Uterus (tissue), 3 donors: ENCODE measurements at regions not wholly inside any gene's neighbourhood (a gene's known extent, or its start where the extent isn't known, plus 50 kb on each side); places are given as distances from the start of the nearest gene placed in this dataset.

Source experiments
- DNase-seq, 2 donors: peaks; one replicate each; pipeline ENCODE4 v3.0.0-alpha.2; 2019 to 2020
- H3K27ac ChIP-seq, 2 donors: fragments of 200-600 bp; sonication (generic); 1 replicate in 1 of 2; 2 replicates in 1 of 2; pipeline ENCODE4 v1.5.1; 2016 to 2018
- H3K27me3 ChIP-seq, 2 donors: fragments of 200-600 bp; sonication (generic); one replicate each; pipeline ENCODE4 v1.5.1; 2018 to 2019; ENCODE audit warnings: control low read depth in 1 of 2
- H3K36me3 ChIP-seq, 2 donors: fragments of 200-600 bp; sonication (generic); one replicate each; pipeline ENCODE4 v1.5.1; 2019; ENCODE audit warnings: control low read depth in 1 of 2
- H3K4me1 ChIP-seq, 2 donors: fragments of 200-600 bp; sonication (generic); one replicate each; pipeline ENCODE4 v1.5.1; 2018 to 2019; ENCODE audit warnings: control low read depth in 1 of 2
- H3K4me3 ChIP-seq, 2 donors: fragments of 200-600 bp; sonication (generic); 1 replicate in 1 of 2; 2 replicates in 1 of 2; pipeline ENCODE4 v1.5.1; 2018 to 2019; ENCODE audit warnings: mild to moderate bottlenecking in 1 of 2
- H3K9me3 ChIP-seq, 2 donors: fragments of 200-600 bp; sonication (generic); one replicate each; pipeline ENCODE4 v1.5.1; 2019; ENCODE audit warnings: control low read depth in 1 of 2
- CTCF ChIP-seq, 4 experiments: fragments of 200-600 bp in 2 of 4; fragments of 450-650 bp in 2 of 4; sonication (generic) in 2 of 4; IDR thresholded peaks; one replicate each; pipeline ENCODE4 v1.5.1; 2016 to 2019; ENCODE audit warnings: antibody characterized with exemption in 4 of 4, mild to moderate bottlenecking in 2 of 4, moderate library complexity in 1 of 4
- POLR2A ChIP-seq, 2 donors: fragments of 450-650 bp; IDR thresholded peaks; one replicate each; pipeline ENCODE4 v1.6.1; 2016; ENCODE audit warnings: antibody characterized with exemption in 2 of 2, mild to moderate bottlenecking in 1 of 2, moderate library complexity in 1 of 2
- intact Hi-C: fragments of 100-400 bp; cut with DNase I; formaldehyde crosslinking; loops from one replicate; pipeline ENCODE4 v1.15.1; 2023; ENCODE audit warnings: low total_unique reads
- donor health status: DM: yes; HTN: yes; CAD: no.

- no peak for DNase-seq
- H3K4me3 ChIP-seq = no peak overlapping the region
- no peaks in the 10 kb centered on the region for H3K4me1 ChIP-seq
- no peak for TF ChIP-seq POLR2A (IDR thresholded peaks at IDR 0.05)
- TF ChIP-seq CTCF (IDR thresholded peaks at IDR 0.05) = no peak
- H3K27ac ChIP-seq = no peak overlapping the region
- no peaks in the 10 kb centered on the region for H3K36me3 ChIP-seq
- H3K9me3 ChIP-seq = no peaks in the 10 kb centered on the region
- H3K27me3 ChIP-seq = no peaks in the 10 kb centered on the region
- intact Hi-C loops = no loop called here
Observed at GRCh38 chr3:181564222-181564621, 147.5 kb upstream of the SOX2 start.

DNA sequence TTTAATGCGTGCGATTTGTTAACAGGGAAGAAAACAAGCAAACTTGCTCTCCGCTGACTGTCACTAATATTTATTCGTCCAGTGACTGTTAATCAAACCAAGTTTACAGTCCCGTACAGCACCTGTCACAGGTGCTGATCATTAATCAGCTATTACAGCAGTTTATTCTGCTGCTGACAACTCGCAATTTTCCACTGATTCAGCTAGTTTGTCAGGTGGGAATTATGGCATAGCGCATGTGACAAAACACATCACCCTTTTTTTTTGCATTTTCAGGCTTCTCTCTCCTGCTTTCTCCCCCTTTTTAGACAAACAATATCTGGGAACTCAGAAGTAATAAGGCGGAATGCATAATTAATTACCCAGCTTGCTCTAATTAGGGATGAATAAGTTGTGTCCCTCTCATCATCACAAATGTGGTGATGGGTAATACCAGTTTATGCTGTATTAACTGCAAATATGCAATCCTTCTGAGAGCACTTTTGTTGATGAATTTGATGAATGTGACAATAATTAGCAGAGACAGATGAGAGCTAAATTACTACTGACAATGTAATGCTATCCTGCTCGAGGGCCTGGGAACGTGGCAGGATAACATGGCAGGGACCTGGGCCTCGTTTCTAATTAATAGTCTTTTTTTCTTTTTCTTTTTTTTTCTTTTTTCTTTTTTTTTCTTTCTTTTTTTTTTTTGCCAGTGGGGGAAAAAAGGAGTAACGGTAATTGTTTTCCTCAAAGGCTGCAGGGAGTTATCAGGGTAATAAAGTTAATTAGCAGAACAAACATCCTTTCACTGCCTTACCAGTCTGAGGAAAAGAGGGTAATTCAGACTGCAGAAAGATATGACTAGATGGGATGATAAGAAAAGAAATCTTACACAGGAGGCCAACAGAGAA, 150.3 kb upstream of the SOX2 start:
- no peak for DNase-seq
- Histone ChIP-seq H3K4me1 (no peaks in the 10 kb centered on the region), H3K9me3 (no peaks in the 10 kb centered on the region), H3K36me3 (no peaks in the 10 kb centered on the region), H3K4me3 (no peak overlapping the region), H3K27me3 (no peaks in the 10 kb centered on the region), H3K27ac (no peak overlapping the region)
- intact Hi-C loops = no loop called here
- TF ChIP-seq CTCF (IDR thresholded peaks at IDR 0.05) = no peak
- TF ChIP-seq POLR2A (IDR thresholded peaks at IDR 0.05) = no peak

GRCh38 chr3:181558870-181559269, 152.9 kb upstream of the SOX2 start:
- TF ChIP-seq CTCF (IDR thresholded peaks at IDR 0.05) = no peak

GRCh38 chr3:181555681-181556080, 156.0 kb upstream of the SOX2 start:
- Histone ChIP-seq H3K27me3 (no peaks in the 10 kb centered on the region), H3K9me3 (no peaks in the 10 kb centered on the region), H3K36me3 (no peaks in the 10 kb centered on the region), H3K4me1 (no peaks in the 10 kb centered on the region), H3K4me3 (no peak overlapping the region), H3K27ac (no peak overlapping the region)
- intact Hi-C loops = no loop called here
- no peak for DNase-seq
- no peak for TF ChIP-seq POLR2A (IDR thresholded peaks at IDR 0.05)
- TF ChIP-seq CTCF (IDR thresholded peaks at IDR 0.05) = no peak

More at GRCh38 chr3:181558870-181559269, 152.9 kb upstream of the SOX2 start:
- Histone ChIP-seq H3K36me3 (no peaks in the 10 kb centered on the region), H3K4me1 (no peaks in the 10 kb centered on the region), H3K27ac (no peak overlapping the region), H3K27me3 (no peaks in the 10 kb centered on the region), H3K9me3 (no peaks in the 10 kb centered on the region), H3K4me3 (no peak overlapping the region)
- DNase-seq = no peak
- intact Hi-C loops = no loop called here

- H3K27me3 ChIP-seq = no peaks in the 10 kb centered on the region
- DNase-seq = no peak
- no peak overlapping the region for H3K4me3 ChIP-seq
- TF ChIP-seq CTCF (IDR thresholded peaks at IDR 0.05) = no peak
- TF ChIP-seq POLR2A (IDR thresholded peaks at IDR 0.05) = no peak
- intact Hi-C loops = no loop called here
- no peak overlapping the region for H3K27ac ChIP-seq
- H3K36me3 ChIP-seq = no peaks in the 10 kb centered on the region
- no peaks in the 10 kb centered on the region for H3K4me1 ChIP-seq
- H3K9me3 ChIP-seq = no peaks in the 10 kb centered on the region
Observed at GRCh38 chr3:181554233-181554765, 157.4 kb upstream of the SOX2 start.
